HEK293 (cell line): ENCODE measurements at regions not wholly inside any gene's neighbourhood (a gene's known extent, or its start where the extent isn't known, plus 50 kb on each side); places are given as distances from the start of the nearest gene placed in this dataset.

Source experiments
- CTCF ChIA-PET: fragments of 350-600 bp; formaldehyde crosslinking; extraction: SDS; loops from one replicate; lab custom pipeline; 2021; ENCODE audit warnings: antibody characterized with exemption; lab: Yijun Ruan, JAX
- POLR2A ChIA-PET: fragments of 300-600 bp; formaldehyde crosslinking; extraction: SDS; loops from one replicate; lab custom pipeline; 2020; ENCODE audit warnings: antibody characterized with exemption, inconsistent platforms; lab: Yijun Ruan, JAX
- H3K27ac ChIP-seq: fragments of 200-500 bp; sonication (Bioruptor generic); 2 replicates; pipeline ENCODE4 v1.5.1; 2014; ENCODE audit warnings: low read depth, low read length, control low read depth, inconsistent platforms; ENCODE audit errors: extremely low read depth
- H3K36me3 ChIP-seq, 2 experiments: fragments of 200-500 bp in 1 of 2; sonication (Bioruptor generic) in 1 of 2; 1 replicate in 1 of 2; 2 replicates in 1 of 2; pipeline ENCODE4 v1.5.1; 2014 to 2017; ENCODE audit warnings: inconsistent platforms in 2 of 2, low read length in 2 of 2; ENCODE audit not compliant: control insufficient read depth in 2 of 2, insufficient read depth in 1 of 2
- H3K4me1 ChIP-seq: fragments of 200-500 bp; sonication (Bioruptor generic); 2 replicates; pipeline ENCODE4 v1.5.1; 2014; ENCODE audit warnings: mild to moderate bottlenecking, low read length, inconsistent platforms; ENCODE audit not compliant: control insufficient read depth, insufficient read depth
- H3K4me3 ChIP-seq: 2 replicates; pipeline ENCODE4 v1.5.1; 2011; ENCODE audit warnings: low read depth, mild to moderate bottlenecking, control low read depth, low read length, moderate library complexity
- H3K9me3 ChIP-seq: fragments of 200-500 bp; sonication (Bioruptor generic); 2 replicates; pipeline ENCODE4 v1.5.1; 2014; ENCODE audit warnings: low read depth, low read length, inconsistent platforms; ENCODE audit not compliant: control insufficient read depth, insufficient read depth
- GLIS2 ChIP-seq: fragments of 450-650 bp; formaldehyde crosslinking; IDR thresholded peaks from 2 replicates; pipeline ENCODE4 v1.5.1; 2016; ENCODE audit warnings: missing biosample characterization, missing genetic modification characterization
- OVOL3 ChIP-seq: fragments of 450-650 bp; formaldehyde crosslinking; IDR thresholded peaks from 2 replicates; pipeline ENCODE4 v1.5.1; 2016; ENCODE audit warnings: missing biosample characterization, missing genetic modification characterization
- YY2 ChIP-seq: fragments of 450-650 bp; formaldehyde crosslinking; IDR thresholded peaks from 2 replicates; pipeline ENCODE4 v1.5.1; 2016; ENCODE audit warnings: missing biosample characterization, missing genetic modification characterization
- ZNF132 ChIP-seq: fragments of 450-650 bp; formaldehyde crosslinking; IDR thresholded peaks from 2 replicates; pipeline ENCODE4 v1.5.1; 2017; ENCODE audit warnings: missing biosample characterization, missing genetic modification characterization, borderline replicate concordance
- ZNF140 ChIP-seq: fragments of 450-650 bp; formaldehyde crosslinking; IDR thresholded peaks from 2 replicates; pipeline ENCODE4 v1.5.1; 2016; ENCODE audit warnings: missing biosample characterization, missing genetic modification characterization
- ZNF146 ChIP-seq: fragments of 450-650 bp; formaldehyde crosslinking; IDR thresholded peaks from 2 replicates; pipeline ENCODE4 v1.5.1; 2016; ENCODE audit warnings: missing biosample characterization, missing genetic modification characterization
- ZNF211 ChIP-seq: fragments of 450-650 bp; formaldehyde crosslinking; IDR thresholded peaks from 2 replicates; pipeline ENCODE4 v1.5.1; 2016; ENCODE audit warnings: low read depth, missing biosample characterization, missing genetic modification characterization
- ZNF274 ChIP-seq, 2 experiments: fragments of 200-500 bp in 1 of 2; fragments of 450-650 bp in 1 of 2; sonication (Bioruptor generic) in 1 of 2; formaldehyde crosslinking in 1 of 2; IDR thresholded peaks; 2 replicates each; pipeline versions ENCODE4 v1.5.1 to v1.6.1; 2014 to 2016; ENCODE audit warnings: borderline replicate concordance in 1 of 2, inconsistent platforms in 1 of 2, low read length in 1 of 2, missing biosample characterization in 1 of 2, missing genetic modification characterization in 1 of 2
- ZNF335 ChIP-seq: fragments of 450-650 bp; formaldehyde crosslinking; conservative IDR thresholded peaks from 2 replicates; pipeline ENCODE4 v1.5.1; 2016; ENCODE audit warnings: missing biosample characterization, missing genetic modification characterization
- ZNF366 ChIP-seq: fragments of 450-650 bp; formaldehyde crosslinking; conservative IDR thresholded peaks from 2 replicates; pipeline ENCODE4 v1.5.1; 2016; ENCODE audit warnings: missing biosample characterization, missing genetic modification characterization
- ZNF404 ChIP-seq: fragments of 450-650 bp; formaldehyde crosslinking; IDR thresholded peaks from 2 replicates; pipeline ENCODE4 v1.5.1; 2017; ENCODE audit warnings: missing biosample characterization, missing genetic modification characterization
- ZNF610 ChIP-seq: fragments of 450-650 bp; formaldehyde crosslinking; IDR thresholded peaks from 2 replicates; pipeline ENCODE4 v1.5.1; 2016; ENCODE audit warnings: missing biosample characterization, missing genetic modification characterization, borderline replicate concordance
- ZNF664 ChIP-seq: fragments of 450-650 bp; formaldehyde crosslinking; IDR thresholded peaks from 2 replicates; pipeline ENCODE4 v1.5.1; 2016; ENCODE audit warnings: missing biosample characterization, missing genetic modification characterization
- ZNF843 ChIP-seq: fragments of 450-650 bp; formaldehyde crosslinking; IDR thresholded peaks from 2 replicates; pipeline ENCODE4 v1.5.1; 2016; ENCODE audit warnings: missing biosample characterization, missing genetic modification characterization
- ZXDB ChIP-seq: fragments of 450-650 bp; formaldehyde crosslinking; IDR thresholded peaks from 2 replicates; pipeline ENCODE4 v1.5.1; 2016; ENCODE audit warnings: missing biosample characterization, missing genetic modification characterization
- TF ChIP-seq, protein P1 (sequence below): fragments of 450-650 bp; formaldehyde crosslinking; IDR thresholded peaks from 2 replicates; pipeline ENCODE4 v1.5.1; 2016; ENCODE audit warnings: missing biosample characterization, missing genetic modification characterization
- TF ChIP-seq, protein P2 (sequence below): fragments of 450-650 bp; formaldehyde crosslinking; IDR thresholded peaks from 2 replicates; pipeline ENCODE4 v1.5.1; 2016; ENCODE audit warnings: missing biosample characterization, missing genetic modification characterization, borderline replicate concordance
- TF ChIP-seq, protein P3 (sequence below): fragments of 450-650 bp; formaldehyde crosslinking; IDR thresholded peaks from 2 replicates; pipeline ENCODE4 v1.5.1; 2016; ENCODE audit warnings: missing biosample characterization, missing genetic modification characterization, borderline replicate concordance
- TF ChIP-seq, protein P4 (sequence below): fragments of 450-650 bp; formaldehyde crosslinking; IDR thresholded peaks from 2 replicates; pipeline ENCODE4 v1.5.1; 2016; ENCODE audit warnings: missing biosample characterization, missing genetic modification characterization
- TF ChIP-seq, protein P5 (sequence below): fragments of 450-650 bp; formaldehyde crosslinking; IDR thresholded peaks from 2 replicates; pipeline ENCODE4 v1.5.1; 2016; ENCODE audit warnings: missing biosample characterization, missing genetic modification characterization

DNA sequence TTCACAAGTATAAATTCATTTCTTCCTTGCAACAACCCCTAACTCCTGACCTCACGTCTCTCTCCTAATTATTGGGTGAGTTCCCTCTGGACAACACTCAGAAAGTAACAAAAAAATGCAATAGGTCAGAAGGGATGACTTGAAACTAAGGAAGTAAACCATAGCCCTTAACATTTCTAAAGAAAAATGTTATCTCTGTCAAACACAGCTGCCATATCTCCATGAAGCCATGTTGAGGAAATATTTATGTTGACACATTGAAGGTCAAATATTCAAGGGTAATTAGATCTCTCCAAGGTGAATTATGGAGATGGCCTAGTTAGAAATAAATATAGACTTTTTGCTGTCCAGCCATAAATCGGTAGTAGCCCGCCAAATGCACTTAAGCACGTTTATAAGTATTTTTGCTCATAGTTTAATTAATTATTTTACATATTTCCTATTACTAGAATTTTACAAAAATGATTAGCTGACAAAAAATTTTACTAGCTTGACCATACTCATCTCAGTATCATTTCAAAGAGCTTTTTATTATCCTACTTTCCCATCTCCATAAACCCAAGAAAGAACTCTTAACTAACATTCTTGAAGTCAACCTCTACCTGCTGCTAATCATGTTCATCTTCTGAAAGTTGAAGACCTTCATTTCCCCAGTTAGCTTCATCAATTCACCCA lies 160.1 kb upstream of the PKN2 start:
- no peak overlapping the region for H3K4me3 ChIP-seq
- H3K36me3 ChIP-seq: no peaks in the 10 kb centered on the region
- H3K9me3 ChIP-seq: no peaks in the 10 kb centered on the region
- ChIA-PET POLR2A (no interaction called here), CTCF (interaction anchor here (0.5 to 0.6 kb wide), 3 partner anchors 19 to 227 kb away, joined by 3 to 6 read pairs (median 4); no protein-coding TSS in a partner anchor)
- TF ChIP-seq, protein P1, sequence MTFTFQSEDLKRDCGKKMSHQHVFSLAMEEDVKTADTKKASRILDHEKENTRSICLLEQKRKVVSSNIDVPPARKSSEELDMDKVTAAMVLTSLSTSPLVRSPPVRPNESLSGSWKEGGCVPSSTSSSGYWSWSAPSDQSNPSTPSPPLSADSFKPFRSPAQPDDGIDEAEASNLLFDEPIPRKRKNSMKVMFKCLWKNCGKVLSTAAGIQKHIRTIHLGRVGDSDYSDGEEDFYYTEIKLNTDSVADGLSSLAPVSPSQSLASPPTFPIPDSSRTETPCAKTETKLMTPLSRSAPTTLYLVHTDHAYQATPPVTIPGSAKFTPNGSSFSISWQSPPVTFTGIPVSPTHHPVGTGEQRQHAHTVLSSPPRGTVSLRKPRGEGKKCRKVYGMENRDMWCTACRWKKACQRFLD (tag by site-specific recombination): no peak
- no peak for TF ChIP-seq ZNF132 (tag by site-specific recombination)
- no peak for TF ChIP-seq ZNF140
- TF ChIP-seq ZNF366 (tag by site-specific recombination): no peak
- TF ChIP-seq, protein P2, sequence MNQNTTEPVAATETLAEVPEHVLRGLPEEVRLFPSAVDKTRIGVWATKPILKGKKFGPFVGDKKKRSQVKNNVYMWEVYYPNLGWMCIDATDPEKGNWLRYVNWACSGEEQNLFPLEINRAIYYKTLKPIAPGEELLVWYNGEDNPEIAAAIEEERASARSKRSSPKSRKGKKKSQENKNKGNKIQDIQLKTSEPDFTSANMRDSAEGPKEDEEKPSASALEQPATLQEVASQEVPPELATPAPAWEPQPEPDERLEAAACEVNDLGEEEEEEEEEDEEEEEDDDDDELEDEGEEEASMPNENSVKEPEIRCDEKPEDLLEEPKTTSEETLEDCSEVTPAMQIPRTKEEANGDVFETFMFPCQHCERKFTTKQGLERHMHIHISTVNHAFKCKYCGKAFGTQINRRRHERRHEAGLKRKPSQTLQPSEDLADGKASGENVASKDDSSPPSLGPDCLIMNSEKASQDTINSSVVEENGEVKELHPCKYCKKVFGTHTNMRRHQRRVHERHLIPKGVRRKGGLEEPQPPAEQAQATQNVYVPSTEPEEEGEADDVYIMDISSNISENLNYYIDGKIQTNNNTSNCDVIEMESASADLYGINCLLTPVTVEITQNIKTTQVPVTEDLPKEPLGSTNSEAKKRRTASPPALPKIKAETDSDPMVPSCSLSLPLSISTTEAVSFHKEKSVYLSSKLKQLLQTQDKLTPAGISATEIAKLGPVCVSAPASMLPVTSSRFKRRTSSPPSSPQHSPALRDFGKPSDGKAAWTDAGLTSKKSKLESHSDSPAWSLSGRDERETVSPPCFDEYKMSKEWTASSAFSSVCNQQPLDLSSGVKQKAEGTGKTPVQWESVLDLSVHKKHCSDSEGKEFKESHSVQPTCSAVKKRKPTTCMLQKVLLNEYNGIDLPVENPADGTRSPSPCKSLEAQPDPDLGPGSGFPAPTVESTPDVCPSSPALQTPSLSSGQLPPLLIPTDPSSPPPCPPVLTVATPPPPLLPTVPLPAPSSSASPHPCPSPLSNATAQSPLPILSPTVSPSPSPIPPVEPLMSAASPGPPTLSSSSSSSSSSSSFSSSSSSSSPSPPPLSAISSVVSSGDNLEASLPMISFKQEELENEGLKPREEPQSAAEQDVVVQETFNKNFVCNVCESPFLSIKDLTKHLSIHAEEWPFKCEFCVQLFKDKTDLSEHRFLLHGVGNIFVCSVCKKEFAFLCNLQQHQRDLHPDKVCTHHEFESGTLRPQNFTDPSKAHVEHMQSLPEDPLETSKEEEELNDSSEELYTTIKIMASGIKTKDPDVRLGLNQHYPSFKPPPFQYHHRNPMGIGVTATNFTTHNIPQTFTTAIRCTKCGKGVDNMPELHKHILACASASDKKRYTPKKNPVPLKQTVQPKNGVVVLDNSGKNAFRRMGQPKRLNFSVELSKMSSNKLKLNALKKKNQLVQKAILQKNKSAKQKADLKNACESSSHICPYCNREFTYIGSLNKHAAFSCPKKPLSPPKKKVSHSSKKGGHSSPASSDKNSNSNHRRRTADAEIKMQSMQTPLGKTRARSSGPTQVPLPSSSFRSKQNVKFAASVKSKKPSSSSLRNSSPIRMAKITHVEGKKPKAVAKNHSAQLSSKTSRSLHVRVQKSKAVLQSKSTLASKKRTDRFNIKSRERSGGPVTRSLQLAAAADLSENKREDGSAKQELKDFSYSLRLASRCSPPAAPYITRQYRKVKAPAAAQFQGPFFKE (tag by site-specific recombination): no peak
- no peak for TF ChIP-seq ZNF404 (tag by site-specific recombination)
- TF ChIP-seq, protein P3, sequence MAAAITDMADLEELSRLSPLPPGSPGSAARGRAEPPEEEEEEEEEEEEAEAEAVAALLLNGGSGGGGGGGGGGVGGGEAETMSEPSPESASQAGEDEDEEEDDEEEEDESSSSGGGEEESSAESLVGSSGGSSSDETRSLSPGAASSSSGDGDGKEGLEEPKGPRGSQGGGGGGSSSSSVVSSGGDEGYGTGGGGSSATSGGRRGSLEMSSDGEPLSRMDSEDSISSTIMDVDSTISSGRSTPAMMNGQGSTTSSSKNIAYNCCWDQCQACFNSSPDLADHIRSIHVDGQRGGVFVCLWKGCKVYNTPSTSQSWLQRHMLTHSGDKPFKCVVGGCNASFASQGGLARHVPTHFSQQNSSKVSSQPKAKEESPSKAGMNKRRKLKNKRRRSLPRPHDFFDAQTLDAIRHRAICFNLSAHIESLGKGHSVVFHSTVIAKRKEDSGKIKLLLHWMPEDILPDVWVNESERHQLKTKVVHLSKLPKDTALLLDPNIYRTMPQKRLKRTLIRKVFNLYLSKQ (tag by site-specific recombination): no peak
- TF ChIP-seq ZNF664: no peak
- TF ChIP-seq ZNF610: no peak
- TF ChIP-seq ZNF335 (tag by site-specific recombination): no peak
- no peak for TF ChIP-seq ZNF843 (tag by site-specific recombination)
- no peak for TF ChIP-seq OVOL3 (tag by site-specific recombination)
- no peak for TF ChIP-seq GLIS2 (tag by site-specific recombination)
- no peak for TF ChIP-seq YY2 (tag by site-specific recombination)
- TF ChIP-seq, protein P4, sequence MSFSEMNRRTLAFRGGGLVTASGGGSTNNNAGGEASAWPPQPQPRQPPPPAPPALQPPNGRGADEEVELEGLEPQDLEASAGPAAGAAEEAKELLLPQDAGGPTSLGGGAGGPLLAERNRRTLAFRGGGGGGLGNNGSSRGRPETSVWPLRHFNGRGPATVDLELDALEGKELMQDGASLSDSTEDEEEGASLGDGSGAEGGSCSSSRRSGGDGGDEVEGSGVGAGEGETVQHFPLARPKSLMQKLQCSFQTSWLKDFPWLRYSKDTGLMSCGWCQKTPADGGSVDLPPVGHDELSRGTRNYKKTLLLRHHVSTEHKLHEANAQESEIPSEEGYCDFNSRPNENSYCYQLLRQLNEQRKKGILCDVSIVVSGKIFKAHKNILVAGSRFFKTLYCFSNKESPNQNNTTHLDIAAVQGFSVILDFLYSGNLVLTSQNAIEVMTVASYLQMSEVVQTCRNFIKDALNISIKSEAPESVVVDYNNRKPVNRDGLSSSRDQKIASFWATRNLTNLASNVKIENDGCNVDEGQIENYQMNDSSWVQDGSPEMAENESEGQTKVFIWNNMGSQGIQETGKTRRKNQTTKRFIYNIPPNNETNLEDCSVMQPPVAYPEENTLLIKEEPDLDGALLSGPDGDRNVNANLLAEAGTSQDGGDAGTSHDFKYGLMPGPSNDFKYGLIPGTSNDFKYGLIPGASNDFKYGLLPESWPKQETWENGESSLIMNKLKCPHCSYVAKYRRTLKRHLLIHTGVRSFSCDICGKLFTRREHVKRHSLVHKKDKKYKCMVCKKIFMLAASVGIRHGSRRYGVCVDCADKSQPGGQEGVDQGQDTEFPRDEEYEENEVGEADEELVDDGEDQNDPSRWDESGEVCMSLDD (tag by site-specific recombination): no peak
- TF ChIP-seq ZNF146 (tag by site-specific recombination): no peak
- no peak for TF ChIP-seq ZNF274 (IDR thresholded peaks at IDR 0.05; ENCODE audit: low read length)
- no peak for TF ChIP-seq ZNF274 (tag by site-specific recombination; IDR thresholded peaks at IDR 0.05; ENCODE audit: borderline replicate concordance)
- no peak for TF ChIP-seq ZXDB
- TF ChIP-seq, protein P5, sequence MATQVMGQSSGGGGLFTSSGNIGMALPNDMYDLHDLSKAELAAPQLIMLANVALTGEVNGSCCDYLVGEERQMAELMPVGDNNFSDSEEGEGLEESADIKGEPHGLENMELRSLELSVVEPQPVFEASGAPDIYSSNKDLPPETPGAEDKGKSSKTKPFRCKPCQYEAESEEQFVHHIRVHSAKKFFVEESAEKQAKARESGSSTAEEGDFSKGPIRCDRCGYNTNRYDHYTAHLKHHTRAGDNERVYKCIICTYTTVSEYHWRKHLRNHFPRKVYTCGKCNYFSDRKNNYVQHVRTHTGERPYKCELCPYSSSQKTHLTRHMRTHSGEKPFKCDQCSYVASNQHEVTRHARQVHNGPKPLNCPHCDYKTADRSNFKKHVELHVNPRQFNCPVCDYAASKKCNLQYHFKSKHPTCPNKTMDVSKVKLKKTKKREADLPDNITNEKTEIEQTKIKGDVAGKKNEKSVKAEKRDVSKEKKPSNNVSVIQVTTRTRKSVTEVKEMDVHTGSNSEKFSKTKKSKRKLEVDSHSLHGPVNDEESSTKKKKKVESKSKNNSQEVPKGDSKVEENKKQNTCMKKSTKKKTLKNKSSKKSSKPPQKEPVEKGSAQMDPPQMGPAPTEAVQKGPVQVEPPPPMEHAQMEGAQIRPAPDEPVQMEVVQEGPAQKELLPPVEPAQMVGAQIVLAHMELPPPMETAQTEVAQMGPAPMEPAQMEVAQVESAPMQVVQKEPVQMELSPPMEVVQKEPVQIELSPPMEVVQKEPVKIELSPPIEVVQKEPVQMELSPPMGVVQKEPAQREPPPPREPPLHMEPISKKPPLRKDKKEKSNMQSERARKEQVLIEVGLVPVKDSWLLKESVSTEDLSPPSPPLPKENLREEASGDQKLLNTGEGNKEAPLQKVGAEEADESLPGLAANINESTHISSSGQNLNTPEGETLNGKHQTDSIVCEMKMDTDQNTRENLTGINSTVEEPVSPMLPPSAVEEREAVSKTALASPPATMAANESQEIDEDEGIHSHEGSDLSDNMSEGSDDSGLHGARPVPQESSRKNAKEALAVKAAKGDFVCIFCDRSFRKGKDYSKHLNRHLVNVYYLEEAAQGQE: no peak
- TF ChIP-seq ZNF211 (tag by site-specific recombination): no peak
- no peaks in the 10 kb centered on the region for H3K4me1 ChIP-seq
- no peak overlapping the region for H3K27ac ChIP-seq
